DND-41 (cell line): ENCODE measurements at regions not wholly inside any gene's neighbourhood (a gene's known extent, or its start where the extent isn't known, plus 50 kb on each side); places are given as distances from the start of the nearest gene placed in this dataset.

Source experiments
- ATAC-seq: fragments of 200-7000 bp; cut with Tn5 transposase; 3 replicates; pipeline ENCODE4 v1.9.1; 2021; ENCODE audit warnings: low read depth; ENCODE audit not compliant: insufficient read depth
- DNase-seq: peaks from one replicate; pipeline ENCODE4 v3.0.0-alpha.2; 2020
- H2AFZ ChIP-seq: 2 replicates; pipeline ENCODE4 v1.6.0; 2012; ENCODE audit warnings: low read depth, low read length
- H3K27ac ChIP-seq: 2 replicates; pipeline ENCODE4 v1.5.1; 2012; ENCODE audit warnings: low read length, inconsistent platforms
- H3K27me3 ChIP-seq: fragments of 200-600 bp; sonication (generic); 2 replicates; pipeline ENCODE4 v1.6.0; 2012; ENCODE audit warnings: low read length, mild to moderate bottlenecking, inconsistent platforms; ENCODE audit not compliant: insufficient read depth, poor library complexity
- H3K36me3 ChIP-seq: 2 replicates; pipeline ENCODE4 v1.5.1; 2012; ENCODE audit warnings: low read length, inconsistent platforms; ENCODE audit not compliant: insufficient read depth
- H3K4me1 ChIP-seq: 2 replicates; pipeline ENCODE4 v1.5.1; 2012; ENCODE audit warnings: mild to moderate bottlenecking, low read length; ENCODE audit not compliant: insufficient read depth
- H3K4me2 ChIP-seq: 2 replicates; pipeline ENCODE4 v1.6.0; 2012; ENCODE audit warnings: mild to moderate bottlenecking, moderate library complexity, low read length, inconsistent platforms; ENCODE audit not compliant: insufficient read depth
- H3K4me3 ChIP-seq, 2 experiments: fragments of 200-600 bp in 1 of 2; shearing (Covaris generic) in 1 of 2; 2 replicates each; pipeline ENCODE4 v1.5.1; 2012 to 2016; ENCODE audit warnings: inconsistent platforms in 2 of 2, low read length in 2 of 2, mild to moderate bottlenecking in 2 of 2, low read depth in 1 of 2, moderate library complexity in 1 of 2
- H3K79me2 ChIP-seq: 2 replicates; pipeline ENCODE4 v1.6.0; 2012; ENCODE audit warnings: low read length, inconsistent platforms; ENCODE audit not compliant: insufficient read depth
- H3K9ac ChIP-seq: 2 replicates; pipeline ENCODE4 v1.6.0; 2012; ENCODE audit warnings: low read depth, mild to moderate bottlenecking, inconsistent platforms, low read length, moderate library complexity
- H3K9me3 ChIP-seq: 2 replicates; pipeline ENCODE4 v1.5.1; 2012; ENCODE audit warnings: low read length, moderate library complexity, mild to moderate bottlenecking, inconsistent platforms; ENCODE audit not compliant: insufficient read depth, severe bottlenecking
- H4K20me1 ChIP-seq: 2 replicates; pipeline ENCODE4 v1.6.0; 2012; ENCODE audit warnings: low read length; ENCODE audit not compliant: insufficient read depth
- EZH2 ChIP-seq: IDR thresholded peaks from 3 replicates; pipeline ENCODE4 v1.6.1; 2012; ENCODE audit warnings: borderline replicate concordance, low read depth, mild to moderate bottlenecking, moderate library complexity, low read length, inconsistent platforms; ENCODE audit not compliant: severe bottlenecking
- TF ChIP-seq, protein P1 (sequence below): IDR thresholded peaks from 2 replicates; pipeline ENCODE4 v1.5.1; 2012; ENCODE audit warnings: borderline replicate concordance, low read length, moderate library complexity, mild to moderate bottlenecking; ENCODE audit not compliant: poor library complexity, severe bottlenecking; ENCODE audit errors: extremely low read depth

DNA sequence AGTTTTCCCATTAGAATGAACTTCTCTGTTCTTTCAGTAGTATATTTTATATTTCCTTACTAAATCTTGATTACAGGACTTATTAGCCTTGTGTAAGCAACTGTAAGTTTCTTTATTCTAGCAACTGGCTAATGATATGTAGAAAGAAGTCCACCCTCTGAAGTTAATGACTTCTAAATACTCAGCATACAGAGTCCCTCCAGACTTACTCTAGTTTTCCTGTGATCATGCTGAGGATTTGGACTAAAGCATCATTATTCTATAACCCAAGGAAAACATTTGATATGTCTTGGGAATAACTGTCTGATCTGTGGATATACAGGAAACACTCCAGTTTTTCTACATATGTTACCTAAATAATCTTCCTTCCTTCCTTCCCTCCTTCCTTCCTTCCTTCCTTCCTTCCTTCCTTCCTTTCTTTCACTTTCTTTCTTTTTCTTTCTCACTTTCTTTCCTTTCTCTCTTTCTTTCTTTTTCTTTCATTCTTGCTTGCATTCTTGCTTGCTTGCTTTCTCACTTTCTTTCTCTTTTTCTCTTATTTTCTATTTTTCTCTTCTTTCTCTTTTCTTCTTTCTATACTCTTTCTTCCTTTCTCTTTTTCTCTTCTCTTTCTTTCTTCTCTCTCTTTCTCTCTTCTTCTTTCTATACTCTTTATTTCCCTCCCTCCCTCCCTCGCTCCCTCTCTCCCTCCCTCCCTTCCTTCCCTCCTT is 297.6 kb upstream of the MTPN start:
- Histone ChIP-seq H3K9me3 (no peaks in the 10 kb centered on the region), H3K27ac (no peak overlapping the region), H3K4me2 (no peak overlapping the region), H3K79me2 (no peaks in the 10 kb centered on the region), H3K36me3 (no peaks in the 10 kb centered on the region), H3K9ac (no peak overlapping the region), H3K27me3 (no peaks in the 10 kb centered on the region), H3K4me1 (no peaks in the 10 kb centered on the region), H4K20me1 (no peaks in the 10 kb centered on the region), H3K4me3 (no peak overlapping the region), H2AFZ (no peak overlapping the region)
- TF ChIP-seq EZH2 = no peak
- TF ChIP-seq, protein P1, sequence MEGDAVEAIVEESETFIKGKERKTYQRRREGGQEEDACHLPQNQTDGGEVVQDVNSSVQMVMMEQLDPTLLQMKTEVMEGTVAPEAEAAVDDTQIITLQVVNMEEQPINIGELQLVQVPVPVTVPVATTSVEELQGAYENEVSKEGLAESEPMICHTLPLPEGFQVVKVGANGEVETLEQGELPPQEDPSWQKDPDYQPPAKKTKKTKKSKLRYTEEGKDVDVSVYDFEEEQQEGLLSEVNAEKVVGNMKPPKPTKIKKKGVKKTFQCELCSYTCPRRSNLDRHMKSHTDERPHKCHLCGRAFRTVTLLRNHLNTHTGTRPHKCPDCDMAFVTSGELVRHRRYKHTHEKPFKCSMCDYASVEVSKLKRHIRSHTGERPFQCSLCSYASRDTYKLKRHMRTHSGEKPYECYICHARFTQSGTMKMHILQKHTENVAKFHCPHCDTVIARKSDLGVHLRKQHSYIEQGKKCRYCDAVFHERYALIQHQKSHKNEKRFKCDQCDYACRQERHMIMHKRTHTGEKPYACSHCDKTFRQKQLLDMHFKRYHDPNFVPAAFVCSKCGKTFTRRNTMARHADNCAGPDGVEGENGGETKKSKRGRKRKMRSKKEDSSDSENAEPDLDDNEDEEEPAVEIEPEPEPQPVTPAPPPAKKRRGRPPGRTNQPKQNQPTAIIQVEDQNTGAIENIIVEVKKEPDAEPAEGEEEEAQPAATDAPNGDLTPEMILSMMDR = no peak
- ATAC-seq (no peak), DNase-seq (no peak)

DNA sequence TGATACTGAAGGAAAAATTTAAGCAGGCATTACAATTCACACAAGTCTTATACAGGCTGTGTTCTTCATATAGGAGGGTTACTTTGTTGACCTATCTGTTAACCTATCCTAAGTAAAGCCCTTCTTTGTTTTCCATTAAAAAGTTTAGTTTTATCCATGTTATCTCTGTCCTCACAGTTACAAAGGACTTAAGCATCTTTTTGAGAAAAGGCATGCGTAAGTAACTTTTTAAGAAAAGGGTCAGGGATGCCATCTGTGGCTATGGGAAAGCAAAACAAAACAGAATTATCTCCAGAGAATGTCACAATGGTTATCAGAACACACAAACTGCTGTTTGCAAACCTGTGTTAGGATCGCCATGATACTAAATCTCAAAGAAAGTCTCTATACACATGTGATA is 295.8 kb upstream of the MTPN start:
- H3K9ac ChIP-seq = no peak overlapping the region
- DNase-seq (no peak), ATAC-seq (no peak)
- no peak for TF ChIP-seq EZH2
- TF ChIP-seq, protein P1 = no peak
- no peaks in the 10 kb centered on the region for H3K79me2 ChIP-seq
- H4K20me1 ChIP-seq = no peaks in the 10 kb centered on the region
- no peak overlapping the region for H3K4me3 ChIP-seq
- H3K27ac ChIP-seq = no peak overlapping the region
- H3K4me2 ChIP-seq = no peak overlapping the region
- H3K36me3 ChIP-seq = no peaks in the 10 kb centered on the region
- H3K9me3 ChIP-seq = no peaks in the 10 kb centered on the region
- H3K27me3 ChIP-seq = no peaks in the 10 kb centered on the region
- no peak overlapping the region for H2AFZ ChIP-seq
- no peaks in the 10 kb centered on the region for H3K4me1 ChIP-seq

DNA sequence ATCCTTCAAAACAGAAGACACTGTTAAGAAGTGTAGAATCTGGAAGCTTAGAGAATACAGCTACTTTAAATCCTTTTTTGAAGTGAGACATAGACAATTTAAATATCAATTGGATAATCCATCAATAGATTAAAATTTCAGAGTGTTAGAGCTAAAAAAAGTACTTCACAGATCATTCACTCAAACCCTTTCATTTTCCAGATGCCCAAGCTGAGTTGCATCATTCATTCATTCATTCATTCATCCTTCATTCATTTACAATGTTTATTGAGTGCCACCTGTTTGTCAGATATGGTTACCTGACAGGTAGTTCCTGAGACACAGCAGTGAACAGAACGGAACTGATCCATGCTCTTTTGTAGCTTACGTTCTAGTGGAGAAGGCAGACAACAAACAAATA is 290.7 kb upstream of the MTPN start:
- no peak for ATAC-seq
- no peak for TF ChIP-seq EZH2
- TF ChIP-seq, protein P1 = no peak
- Histone ChIP-seq H3K9me3 (peaks cover 9% of the 10 kb centered on the region), H3K79me2 (no peaks in the 10 kb centered on the region), H3K4me3 (no peak overlapping the region), H3K4me1 (no peaks in the 10 kb centered on the region), H4K20me1 (no peaks in the 10 kb centered on the region), H3K9ac (no peak overlapping the region), H2AFZ (no peak overlapping the region), H3K27ac (no peak overlapping the region), H3K27me3 (no peaks in the 10 kb centered on the region), H3K4me2 (no peak overlapping the region), H3K36me3 (no peaks in the 10 kb centered on the region)
- no peak for DNase-seq
